Activated CD8-positive, alpha-beta memory T cell treated with anti-CD3 and anti-CD28 coated beads, Interleukin-2, amount 50 U/mL, for 1 hour (primary cell): ENCODE measurements at regions not wholly inside any gene's neighbourhood (a gene's known extent, or its start where the extent isn't known, plus 50 kb on each side); places are given as distances from the start of the nearest gene placed in this dataset.
"Not testable (repeated sequence)": the region's sequence is repeated elsewhere in the genome, so short reads cannot be mapped to it uniquely, and the experiment has no call there.

Experiments
- DNase-seq: peaks from one replicate; pipeline ENCODE4 v3.0.0-alpha.2; 2020; ENCODE audit errors: extremely low read depth

- DNase-seq: no peak
Measured at GRCh38 chr5:68115584-68115983, 100.0 kb upstream of the PIK3R1 start.

- DNase-seq: no peak
Measured at GRCh38 chr5:68114378-68115040, 101.0 kb upstream of the PIK3R1 start.

GRCh38 chr5:68112658-68113057 lies 102.9 kb upstream of the PIK3R1 start:
- DNase-seq: no peak

GRCh38 chr5:68110894-68111293 lies 104.7 kb upstream of the PIK3R1 start:
- no peak for DNase-seq

GRCh38 chr5:68110264-68110663 lies 105.3 kb upstream of the PIK3R1 start:
- no peak for DNase-seq

- not testable (repeated sequence) for DNase-seq
Measured at GRCh38 chr5:68104217-68104616, 111.3 kb upstream of the PIK3R1 start.

GRCh38 chr5:68103297-68103696 lies 112.3 kb upstream of the PIK3R1 start:
- not testable (repeated sequence) for DNase-seq

GRCh38 chr5:68099327-68099726 lies 116.2 kb upstream of the PIK3R1 start:
- DNase-seq: no peak

- DNase-seq: no peak
Measured at GRCh38 chr5:68093455-68094159, 121.9 kb upstream of the PIK3R1 start.

GRCh38 chr5:68088302-68088701 lies 127.3 kb upstream of the PIK3R1 start:
- DNase-seq: no peak

- no peak for DNase-seq
Measured at GRCh38 chr5:68087866-68088265, 127.7 kb upstream of the PIK3R1 start.

- no peak for DNase-seq
Measured at GRCh38 chr5:68086857-68087256, 128.7 kb upstream of the PIK3R1 start.

GRCh38 chr5:68086439-68086838 lies 129.1 kb upstream of the PIK3R1 start:
- no peak for DNase-seq

- no peak for DNase-seq
Measured at GRCh38 chr5:68084396-68084795, 131.2 kb upstream of the PIK3R1 start.

GRCh38 chr5:68080282-68081050 lies 135.1 kb upstream of the PIK3R1 start:
- DNase-seq: no peak

GRCh38 chr5:68077349-68077894 lies 138.1 kb upstream of the PIK3R1 start:
- DNase-seq: no peak

- no peak for DNase-seq
Measured at GRCh38 chr5:68074633-68075032, 140.9 kb upstream of the PIK3R1 start.

- no peak for DNase-seq
Measured at GRCh38 chr5:68074048-68074632, 141.4 kb upstream of the PIK3R1 start.

- no peak for DNase-seq
Measured at GRCh38 chr5:68071736-68072135, 143.8 kb upstream of the PIK3R1 start.

- no peak for DNase-seq
Measured at GRCh38 chr5:68071282-68071632, 144.3 kb upstream of the PIK3R1 start.

GRCh38 chr5:68070591-68071281 lies 144.8 kb upstream of the PIK3R1 start:
- no peak for DNase-seq
